ENCODE measurements at regions not wholly inside any gene's neighbourhood (a gene's known extent, or its start where the extent isn't known, plus 50 kb on each side); places are given as distances from the start of the nearest gene placed in this dataset.

GRCh38 chr2:88856409-88857135 is 165.1 kb downstream of the RPIA start:
- H3K27ac ChIP-seq (ENCODE audit: low read length) = no peak overlapping the region
- no peak for TF ChIP-seq POLR2AphosphoS5 (IDR thresholded peaks at IDR 0.05)
- TF ChIP-seq REST (IDR thresholded peaks at IDR 0.05; ENCODE audit: borderline replicate concordance) = no peak
- no peak for TF ChIP-seq RAD21 (conservative IDR thresholded peaks at IDR 0.05)
- H3K9me3 ChIP-seq (ENCODE audit: low read length) = no peaks in the 10 kb centered on the region
- H3K79me2 ChIP-seq (replicated peaks; ENCODE audit: insufficient read depth, low read length) = no peaks in the 10 kb centered on the region
- no peaks in the 10 kb centered on the region for H3F3A ChIP-seq (ENCODE audit: insufficient read depth, low read length, poor library complexity, severe bottlenecking)
- no peak overlapping the region for H3K4me2 ChIP-seq (ENCODE audit: low read length)
- H4K20me1 ChIP-seq (ENCODE audit: insufficient read depth) = no peaks in the 10 kb centered on the region
- H2AFZ ChIP-seq (ENCODE audit: low read depth, low read length) = no peak overlapping the region
- H3K36me3 ChIP-seq (ENCODE audit: insufficient read depth, low read length) = no peaks in the 10 kb centered on the region
- H3K4me3 ChIP-seq (ENCODE audit: low read length) = no peak overlapping the region
- H3K9ac ChIP-seq (ENCODE audit: low read length) = no peak overlapping the region
- H3K9me2 ChIP-seq (ENCODE audit: insufficient read depth, low read length) = no peaks in the 10 kb centered on the region
- H3K27me3 ChIP-seq (ENCODE audit: insufficient read depth, low read depth, low read length) = no peaks in the 10 kb centered on the region

DNA sequence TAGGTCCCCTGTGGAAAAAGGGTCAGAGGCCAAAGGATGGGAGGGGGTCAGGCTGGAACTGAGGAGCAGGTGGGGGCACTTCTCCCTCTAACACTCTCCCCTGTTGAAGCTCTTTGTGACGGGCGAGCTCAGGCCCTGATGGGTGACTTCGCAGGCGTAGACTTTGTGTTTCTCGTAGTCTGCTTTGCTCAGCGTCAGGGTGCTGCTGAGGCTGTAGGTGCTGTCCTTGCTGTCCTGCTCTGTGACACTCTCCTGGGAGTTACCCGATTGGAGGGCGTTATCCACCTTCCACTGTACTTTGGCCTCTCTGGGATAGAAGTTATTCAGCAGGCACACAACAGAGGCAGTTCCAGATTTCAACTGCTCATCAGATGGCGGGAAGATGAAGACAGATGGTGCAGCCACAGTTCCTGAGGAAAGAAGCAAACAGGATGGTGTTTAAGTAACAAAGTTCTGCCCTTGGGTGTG is 165.8 kb downstream of the RPIA start:
- Histone ChIP-seq H3K4me2 (ENCODE audit: low read length) (no peak overlapping the region), H3F3A (ENCODE audit: insufficient read depth, low read length, poor library complexity, severe bottlenecking) (no peaks in the 10 kb centered on the region), H3K27ac (ENCODE audit: low read length) (no peak overlapping the region), H3K9ac (ENCODE audit: low read length) (no peak overlapping the region), H3K4me3 (ENCODE audit: low read length) (no peak overlapping the region), H3K9me2 (ENCODE audit: insufficient read depth, low read length) (no peaks in the 10 kb centered on the region), H3K79me2 (replicated peaks; ENCODE audit: insufficient read depth, low read length) (no peaks in the 10 kb centered on the region), H3K27me3 (ENCODE audit: insufficient read depth, low read depth, low read length) (no peaks in the 10 kb centered on the region), H3K36me3 (ENCODE audit: insufficient read depth, low read length) (no peaks in the 10 kb centered on the region), H4K20me1 (ENCODE audit: insufficient read depth) (no peaks in the 10 kb centered on the region), H3K9me3 (ENCODE audit: low read length) (no peaks in the 10 kb centered on the region), H2AFZ (ENCODE audit: low read depth, low read length) (no peak overlapping the region)
- TF ChIP-seq EP300 (conservative IDR thresholded peaks at IDR 0.05; ENCODE audit: poor library complexity, severe bottlenecking) (no peak), RAD21 (conservative IDR thresholded peaks at IDR 0.05) (no peak), TAF1 (IDR thresholded peaks at IDR 0.05; ENCODE audit: low read depth) (no peak), CTCF (IDR thresholded peaks at IDR 0.05; ENCODE audit: poor library complexity, severe bottlenecking) (no peak), POLR2AphosphoS5 (IDR thresholded peaks at IDR 0.05) (no peak), MXI1 (conservative IDR thresholded peaks at IDR 0.05; ENCODE audit: poor library complexity, severe bottlenecking) (no peak), REST (IDR thresholded peaks at IDR 0.05; ENCODE audit: borderline replicate concordance) (no peak), SMC3 (conservative IDR thresholded peaks at IDR 0.05; ENCODE audit: poor library complexity) (no peak)
